ENCODE measurements at regions not wholly inside any gene's neighbourhood (a gene's known extent, or its start where the extent isn't known, plus 50 kb on each side); places are given as distances from the start of the nearest gene placed in this dataset.

DNA sequence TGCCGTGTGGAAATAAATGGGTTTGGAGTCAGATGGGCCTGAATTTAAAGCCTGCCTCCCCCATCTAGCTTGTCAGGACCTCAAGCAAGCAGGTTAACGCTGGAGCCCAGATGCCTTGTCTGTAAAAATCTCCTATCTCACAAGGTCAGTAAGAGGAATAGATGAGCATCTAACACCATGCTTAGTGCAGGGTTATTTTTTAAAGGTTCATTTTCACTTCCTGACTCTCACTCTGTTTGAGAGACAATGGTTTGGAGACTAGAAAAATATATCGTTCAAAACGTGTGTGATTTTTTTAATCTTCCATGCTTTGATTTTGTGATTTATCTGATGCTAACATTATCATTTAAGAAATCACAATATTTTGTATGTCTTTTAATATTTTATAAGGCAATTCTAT is 114.0 kb upstream of the TAB2 start:
- Histone ChIP-seq H3K36me3 (no peaks in the 10 kb centered on the region), H3K4me3 (no peak overlapping the region), H3K4me1 (ENCODE audit: insufficient read depth) (no peaks in the 10 kb centered on the region), H3K27me3 (no peaks in the 10 kb centered on the region), H3K9me3 (no peaks in the 10 kb centered on the region), H3K27ac (no peak overlapping the region)
- no peak for TF ChIP-seq POLR2A (IDR thresholded peaks at IDR 0.05)
- TF ChIP-seq, protein P1, sequence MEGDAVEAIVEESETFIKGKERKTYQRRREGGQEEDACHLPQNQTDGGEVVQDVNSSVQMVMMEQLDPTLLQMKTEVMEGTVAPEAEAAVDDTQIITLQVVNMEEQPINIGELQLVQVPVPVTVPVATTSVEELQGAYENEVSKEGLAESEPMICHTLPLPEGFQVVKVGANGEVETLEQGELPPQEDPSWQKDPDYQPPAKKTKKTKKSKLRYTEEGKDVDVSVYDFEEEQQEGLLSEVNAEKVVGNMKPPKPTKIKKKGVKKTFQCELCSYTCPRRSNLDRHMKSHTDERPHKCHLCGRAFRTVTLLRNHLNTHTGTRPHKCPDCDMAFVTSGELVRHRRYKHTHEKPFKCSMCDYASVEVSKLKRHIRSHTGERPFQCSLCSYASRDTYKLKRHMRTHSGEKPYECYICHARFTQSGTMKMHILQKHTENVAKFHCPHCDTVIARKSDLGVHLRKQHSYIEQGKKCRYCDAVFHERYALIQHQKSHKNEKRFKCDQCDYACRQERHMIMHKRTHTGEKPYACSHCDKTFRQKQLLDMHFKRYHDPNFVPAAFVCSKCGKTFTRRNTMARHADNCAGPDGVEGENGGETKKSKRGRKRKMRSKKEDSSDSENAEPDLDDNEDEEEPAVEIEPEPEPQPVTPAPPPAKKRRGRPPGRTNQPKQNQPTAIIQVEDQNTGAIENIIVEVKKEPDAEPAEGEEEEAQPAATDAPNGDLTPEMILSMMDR (IDR thresholded peaks at IDR 0.05), result no peak
- no peak for DNase-seq
- intact Hi-C loops (cut with DNase I), result no loop called here
- 71 to 80% (median 72%) methylated on average over 4 of the region's 4 CpGs for WGBS, 3 donors

DNA sequence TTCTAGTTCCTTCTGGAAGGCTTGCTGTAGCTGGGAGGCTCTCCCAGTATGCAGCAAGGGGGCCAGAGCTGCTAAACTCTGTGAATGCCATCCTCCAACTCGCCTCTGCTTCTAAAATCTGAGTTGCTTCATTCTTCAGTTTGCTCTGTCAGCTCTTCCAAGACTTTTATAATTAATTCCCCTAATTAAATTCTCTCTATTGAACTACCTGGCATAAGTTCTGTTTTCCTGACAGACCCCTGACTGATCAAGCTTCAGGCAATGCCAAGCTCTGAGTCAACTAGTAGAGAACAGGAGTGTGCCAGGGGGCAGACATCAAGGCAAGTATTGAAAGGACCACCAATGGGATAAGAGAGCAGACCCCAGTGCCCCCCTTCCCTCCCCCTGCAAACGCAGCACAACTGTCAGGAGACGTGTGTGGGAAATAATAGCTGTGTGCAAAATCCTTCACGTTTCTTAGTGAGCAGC is 109.3 kb upstream of the TAB2 start:
- intact Hi-C loops (cut with DNase I), result loop anchor here in 1 of 4 donors (5.0 kb wide), 1 partner anchor 326 kb away; no protein-coding TSS in a partner anchor
- TF ChIP-seq POLR2A (IDR thresholded peaks at IDR 0.05) (no peak), EP300 (IDR thresholded peaks at IDR 0.05) (no peak)
- TF ChIP-seq, protein P1 (IDR thresholded peaks at IDR 0.05), result no peak
- DNase-seq, result no peak
- Histone ChIP-seq H3K4me1 (ENCODE audit: insufficient read depth) (peaks cover 3% of the 10 kb centered on the region), H3K4me3 (no peak overlapping the region), H3K36me3 (no peaks in the 10 kb centered on the region), H3K27me3 (no peaks in the 10 kb centered on the region), H3K9me3 (no peaks in the 10 kb centered on the region), H3K27ac (no peak overlapping the region)
- WGBS, 3 donors, result 39 to 57% (median 57%) methylated on average over 4 of the region's 4 CpGs

DNA sequence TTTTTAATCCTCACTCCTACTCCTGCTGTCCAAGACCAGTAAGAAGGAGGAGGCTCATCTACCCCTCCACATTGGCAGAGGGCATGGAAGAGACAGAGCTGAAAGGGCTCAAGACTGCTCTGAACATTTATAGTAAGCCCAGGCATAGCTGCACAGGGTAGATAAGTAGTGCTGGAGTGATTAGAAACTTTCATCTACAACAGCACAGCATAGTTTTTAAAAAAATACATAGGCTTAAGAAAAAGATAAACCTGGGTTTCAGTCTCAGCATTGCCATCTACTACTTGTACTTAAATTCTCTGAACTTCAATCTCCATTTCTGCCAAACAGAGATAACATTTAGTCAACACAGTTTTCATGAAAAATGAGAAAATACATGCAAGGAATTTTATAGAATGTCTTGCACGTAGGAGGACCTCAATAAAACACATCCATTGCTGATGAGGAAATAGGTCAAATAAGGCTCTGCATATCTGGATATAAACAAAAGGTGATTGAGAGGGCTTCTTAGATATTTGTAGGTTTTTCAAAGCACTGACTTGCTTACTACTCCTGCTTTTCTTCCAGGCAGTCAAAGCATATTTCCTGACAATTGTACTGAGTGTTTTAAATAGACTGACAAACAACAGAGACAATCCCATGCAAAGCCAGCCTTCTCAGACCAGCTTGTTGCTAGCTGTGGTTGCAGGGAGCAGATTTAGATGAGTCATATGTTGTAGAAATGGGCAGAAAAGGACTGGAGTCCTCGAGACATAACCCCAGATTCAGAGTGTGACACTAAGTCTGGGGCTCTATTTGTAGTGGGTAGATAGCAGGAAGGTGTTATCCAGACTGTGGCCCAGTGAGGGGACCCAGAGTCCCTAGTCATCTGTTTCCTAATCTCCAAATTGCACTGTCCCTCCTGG is 107.4 kb upstream of the TAB2 start:
- intact Hi-C loops (cut with DNase I), result loop anchor here in 1 of 4 donors (5.0 kb wide), 1 partner anchor 328 kb away; no protein-coding TSS in a partner anchor
- DNase-seq, result no peak
- WGBS, 3 donors, result 56 to 65% (median 63%) methylated on average over 2 of the region's 2 CpGs
- Histone ChIP-seq H3K27me3 (no peaks in the 10 kb centered on the region), H3K4me3 (no peak overlapping the region), H3K27ac (no peak overlapping the region), H3K9me3 (no peaks in the 10 kb centered on the region), H3K4me1 (ENCODE audit: insufficient read depth) (peaks cover 3% of the 10 kb centered on the region), H3K36me3 (no peaks in the 10 kb centered on the region)
- TF ChIP-seq EP300 (IDR thresholded peaks at IDR 0.05) (no peak), POLR2A (IDR thresholded peaks at IDR 0.05) (no peak)
- TF ChIP-seq, protein P1 (IDR thresholded peaks at IDR 0.05), result no peak

DNA sequence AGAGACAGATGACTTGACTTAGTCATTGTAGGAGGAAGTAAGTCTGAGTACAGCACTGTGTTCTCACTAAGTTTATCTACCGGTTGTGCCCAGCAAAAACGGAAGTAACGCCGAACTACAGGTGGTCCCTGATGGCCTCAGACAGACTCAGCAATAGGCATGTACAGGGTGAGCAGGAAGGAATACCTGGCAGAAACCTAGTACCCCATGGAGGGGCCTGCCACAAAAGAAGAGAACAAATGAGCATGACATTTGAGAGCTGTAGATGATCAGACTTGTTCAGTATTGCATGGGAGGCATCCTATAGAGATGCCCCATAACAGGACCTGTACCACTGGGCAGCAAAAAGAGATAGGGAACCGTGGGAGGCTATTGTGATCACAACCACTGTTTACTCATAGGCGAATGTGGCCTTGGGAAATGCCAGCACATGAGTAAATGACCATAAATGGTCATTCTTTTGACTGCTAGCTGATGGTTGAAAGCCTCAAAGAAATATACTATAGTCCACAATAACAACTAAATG is 106.4 kb upstream of the TAB2 start:
- WGBS, 3 donors, result 75 to 82% (median 78%) methylated on average over 6 of the region's 6 CpGs
- Histone ChIP-seq H3K9me3 (no peaks in the 10 kb centered on the region), H3K27ac (no peak overlapping the region), H3K36me3 (no peaks in the 10 kb centered on the region), H3K4me3 (no peak overlapping the region), H3K27me3 (no peaks in the 10 kb centered on the region), H3K4me1 (ENCODE audit: insufficient read depth) (peaks cover 3% of the 10 kb centered on the region)
- TF ChIP-seq, protein P1 (IDR thresholded peaks at IDR 0.05), result no peak
- TF ChIP-seq POLR2A (IDR thresholded peaks at IDR 0.05) (no peak), EP300 (IDR thresholded peaks at IDR 0.05) (no peak)
- DNase-seq, result no peak
- intact Hi-C loops (cut with DNase I), result no loop called here
